H1 (cell line): ENCODE measurements at regions not wholly inside any gene's neighbourhood (a gene's known extent, or its start where the extent isn't known, plus 50 kb on each side); places are given as distances from the start of the nearest gene placed in this dataset.

Experiments used
- NRF1 ChIP-seq: IDR thresholded peaks from 2 replicates; pipeline ENCODE4 v1.6.1; 2011; ENCODE audit warnings: mild to moderate bottlenecking, low read depth, low read length, improper control_type of control experiment
- SP4 ChIP-seq: IDR thresholded peaks from 2 replicates; pipeline ENCODE4 v1.6.1; 2012; ENCODE audit warnings: low read length, inconsistent platforms
- TF ChIP-seq, protein P1 (sequence below): IDR thresholded peaks from 2 replicates; pipeline ENCODE4 v1.6.1; 2012; ENCODE audit warnings: low read length, inconsistent platforms
- TF ChIP-seq, protein P2 (sequence below), 3 experiments: IDR thresholded peaks; 1 replicate in 2 of 3; 2 replicates in 1 of 3; pipeline versions ENCODE4 v1.5.1 to v1.6.1; 2011; ENCODE audit warnings: low read length in 3 of 3, mild to moderate bottlenecking in 3 of 3, inconsistent platforms in 2 of 3, low read depth in 1 of 3, moderate library complexity in 1 of 3; ENCODE audit not compliant: insufficient read depth in 1 of 3; ENCODE audit errors: control extremely low read depth in 1 of 3

DNA sequence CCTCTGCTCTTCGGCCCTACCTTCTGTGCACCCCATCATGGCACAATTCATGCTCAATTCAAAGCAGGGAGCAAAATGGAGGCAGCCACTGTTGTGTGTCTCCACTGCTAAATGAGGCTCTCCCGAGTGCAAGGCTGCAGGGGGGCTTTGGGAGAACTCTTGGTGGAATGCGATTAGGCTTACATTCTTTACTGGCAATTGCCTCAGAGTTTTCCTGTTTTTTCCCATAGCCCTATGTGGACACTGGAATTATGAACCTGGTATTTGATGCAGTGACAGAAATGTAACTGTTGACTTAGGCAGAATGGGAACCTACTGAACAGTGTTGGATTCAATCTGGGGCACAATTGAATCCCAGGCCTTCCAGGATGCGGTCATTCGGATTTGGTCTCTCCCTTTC, 187.9 kb upstream of the GMDS start (continued):
- no peak for TF ChIP-seq NRF1
- TF ChIP-seq, protein P1, sequence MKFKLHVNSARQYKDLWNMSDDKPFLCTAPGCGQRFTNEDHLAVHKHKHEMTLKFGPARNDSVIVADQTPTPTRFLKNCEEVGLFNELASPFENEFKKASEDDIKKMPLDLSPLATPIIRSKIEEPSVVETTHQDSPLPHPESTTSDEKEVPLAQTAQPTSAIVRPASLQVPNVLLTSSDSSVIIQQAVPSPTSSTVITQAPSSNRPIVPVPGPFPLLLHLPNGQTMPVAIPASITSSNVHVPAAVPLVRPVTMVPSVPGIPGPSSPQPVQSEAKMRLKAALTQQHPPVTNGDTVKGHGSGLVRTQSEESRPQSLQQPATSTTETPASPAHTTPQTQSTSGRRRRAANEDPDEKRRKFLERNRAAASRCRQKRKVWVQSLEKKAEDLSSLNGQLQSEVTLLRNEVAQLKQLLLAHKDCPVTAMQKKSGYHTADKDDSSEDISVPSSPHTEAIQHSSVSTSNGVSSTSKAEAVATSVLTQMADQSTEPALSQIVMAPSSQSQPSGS = no peak
- TF ChIP-seq SP4 = no peak
- TF ChIP-seq, protein P2, sequence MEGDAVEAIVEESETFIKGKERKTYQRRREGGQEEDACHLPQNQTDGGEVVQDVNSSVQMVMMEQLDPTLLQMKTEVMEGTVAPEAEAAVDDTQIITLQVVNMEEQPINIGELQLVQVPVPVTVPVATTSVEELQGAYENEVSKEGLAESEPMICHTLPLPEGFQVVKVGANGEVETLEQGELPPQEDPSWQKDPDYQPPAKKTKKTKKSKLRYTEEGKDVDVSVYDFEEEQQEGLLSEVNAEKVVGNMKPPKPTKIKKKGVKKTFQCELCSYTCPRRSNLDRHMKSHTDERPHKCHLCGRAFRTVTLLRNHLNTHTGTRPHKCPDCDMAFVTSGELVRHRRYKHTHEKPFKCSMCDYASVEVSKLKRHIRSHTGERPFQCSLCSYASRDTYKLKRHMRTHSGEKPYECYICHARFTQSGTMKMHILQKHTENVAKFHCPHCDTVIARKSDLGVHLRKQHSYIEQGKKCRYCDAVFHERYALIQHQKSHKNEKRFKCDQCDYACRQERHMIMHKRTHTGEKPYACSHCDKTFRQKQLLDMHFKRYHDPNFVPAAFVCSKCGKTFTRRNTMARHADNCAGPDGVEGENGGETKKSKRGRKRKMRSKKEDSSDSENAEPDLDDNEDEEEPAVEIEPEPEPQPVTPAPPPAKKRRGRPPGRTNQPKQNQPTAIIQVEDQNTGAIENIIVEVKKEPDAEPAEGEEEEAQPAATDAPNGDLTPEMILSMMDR (IDR thresholded peaks at IDR 0.05; ENCODE audit: control extremely low read depth in 1 of 3, insufficient read depth in 1 of 3, low read depth in 1 of 3, low read length in 3 of 3) = no peak
